ENCODE measurements at regions not wholly inside any gene's neighbourhood (a gene's known extent, or its start where the extent isn't known, plus 50 kb on each side); places are given as distances from the start of the nearest gene placed in this dataset.
"Not testable (repeated sequence)": the region's sequence is repeated elsewhere in the genome, so short reads cannot be mapped to it uniquely, and the experiment has no call there.

DNA sequence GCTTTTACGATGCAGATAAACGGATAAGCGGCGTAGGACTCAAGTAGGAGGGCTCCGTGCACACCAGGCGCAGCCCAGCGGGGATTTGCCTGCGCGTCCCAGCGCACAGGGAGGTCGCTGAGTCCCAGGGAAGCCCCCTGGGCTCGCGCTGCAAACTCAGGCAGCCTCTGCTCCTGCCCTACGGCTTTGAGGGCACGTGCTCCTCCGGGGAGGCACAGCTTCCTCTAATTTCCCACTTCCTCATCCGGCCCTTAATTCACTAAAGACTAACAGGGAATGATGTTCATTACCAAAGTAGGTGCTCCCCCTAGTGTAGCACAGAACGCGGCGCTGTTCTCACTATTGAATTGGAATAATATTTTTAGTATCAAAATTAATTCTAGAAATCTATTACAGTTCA lies 825.4 kb downstream of the KCNJ18 start:
- H3K36me3 Mint-ChIP-seq = no peaks in the 10 kb centered on the region
- no peaks in the 10 kb centered on the region for H3K9me3 Mint-ChIP-seq
- TF ChIP-seq, protein P1, sequence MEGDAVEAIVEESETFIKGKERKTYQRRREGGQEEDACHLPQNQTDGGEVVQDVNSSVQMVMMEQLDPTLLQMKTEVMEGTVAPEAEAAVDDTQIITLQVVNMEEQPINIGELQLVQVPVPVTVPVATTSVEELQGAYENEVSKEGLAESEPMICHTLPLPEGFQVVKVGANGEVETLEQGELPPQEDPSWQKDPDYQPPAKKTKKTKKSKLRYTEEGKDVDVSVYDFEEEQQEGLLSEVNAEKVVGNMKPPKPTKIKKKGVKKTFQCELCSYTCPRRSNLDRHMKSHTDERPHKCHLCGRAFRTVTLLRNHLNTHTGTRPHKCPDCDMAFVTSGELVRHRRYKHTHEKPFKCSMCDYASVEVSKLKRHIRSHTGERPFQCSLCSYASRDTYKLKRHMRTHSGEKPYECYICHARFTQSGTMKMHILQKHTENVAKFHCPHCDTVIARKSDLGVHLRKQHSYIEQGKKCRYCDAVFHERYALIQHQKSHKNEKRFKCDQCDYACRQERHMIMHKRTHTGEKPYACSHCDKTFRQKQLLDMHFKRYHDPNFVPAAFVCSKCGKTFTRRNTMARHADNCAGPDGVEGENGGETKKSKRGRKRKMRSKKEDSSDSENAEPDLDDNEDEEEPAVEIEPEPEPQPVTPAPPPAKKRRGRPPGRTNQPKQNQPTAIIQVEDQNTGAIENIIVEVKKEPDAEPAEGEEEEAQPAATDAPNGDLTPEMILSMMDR (conservative IDR thresholded peaks at IDR 0.05) = no peak
- no peaks in the 10 kb centered on the region for H3K27me3 Mint-ChIP-seq
- DNase-seq (ENCODE audit: extremely low spot score, unreplicated experiment) = no peak
- no peaks in the 10 kb centered on the region for H3K4me1 Mint-ChIP-seq (ENCODE audit: unreplicated experiment)
- no peak overlapping the region for H3K4me3 Mint-ChIP-seq
- no peak overlapping the region for H3K27ac Mint-ChIP-seq

DNA sequence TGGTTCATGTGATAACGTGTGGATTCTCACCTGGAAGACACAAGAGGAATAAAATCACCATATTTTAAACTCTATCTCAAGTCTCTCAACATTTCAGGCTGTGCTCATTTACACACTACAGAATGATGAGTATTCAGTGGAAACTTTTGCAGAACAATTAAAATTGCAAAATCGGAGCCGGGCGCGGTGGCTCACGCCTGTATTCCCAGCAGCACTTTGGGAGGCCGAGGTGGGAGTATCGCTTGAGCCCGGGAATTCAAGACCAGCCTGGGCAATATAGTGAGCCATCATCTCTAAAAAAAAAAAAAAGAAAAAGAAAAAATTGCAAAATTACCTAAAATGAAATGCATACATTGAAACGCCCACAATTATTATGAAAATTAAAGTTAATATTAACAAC lies 825.9 kb downstream of the KCNJ18 start:
- Mint-ChIP-seq H3K4me1 (ENCODE audit: unreplicated experiment) (no peaks in the 10 kb centered on the region), H3K27me3 (no peaks in the 10 kb centered on the region), H3K27ac (no peak overlapping the region), H3K36me3 (no peaks in the 10 kb centered on the region), H3K9me3 (no peaks in the 10 kb centered on the region), H3K4me3 (no peak overlapping the region)
- DNase-seq (ENCODE audit: extremely low spot score, unreplicated experiment) = no peak
- TF ChIP-seq, protein P1 (conservative IDR thresholded peaks at IDR 0.05) = no peak

DNA sequence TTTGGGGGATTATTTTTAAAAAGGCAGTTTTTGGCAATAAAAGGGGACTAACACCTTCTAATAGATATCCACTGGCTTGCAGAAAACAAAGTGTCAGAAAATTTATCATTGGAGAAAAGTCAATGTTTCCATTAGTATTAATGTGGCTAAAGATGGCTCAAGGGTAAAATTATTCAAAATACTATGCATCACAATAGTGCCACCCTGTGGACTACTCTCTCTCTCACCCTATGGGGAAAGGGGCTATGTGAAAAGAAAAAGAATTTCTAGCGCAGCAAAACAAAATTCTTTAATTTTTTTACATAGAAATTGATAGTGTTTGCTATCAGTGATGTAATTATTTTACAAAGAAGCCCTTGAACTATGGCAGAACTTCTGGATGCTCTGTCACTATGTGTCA lies 856.5 kb downstream of the KCNJ18 start:
- H3K36me3 Mint-ChIP-seq; H3K27me3 Mint-ChIP-seq; H3K27ac Mint-ChIP-seq; DNase-seq (ENCODE audit: extremely low spot score, unreplicated experiment); H3K9me3 Mint-ChIP-seq; H3K4me3 Mint-ChIP-seq; H3K4me1 Mint-ChIP-seq (ENCODE audit: unreplicated experiment): not testable (repeated sequence)

DNA sequence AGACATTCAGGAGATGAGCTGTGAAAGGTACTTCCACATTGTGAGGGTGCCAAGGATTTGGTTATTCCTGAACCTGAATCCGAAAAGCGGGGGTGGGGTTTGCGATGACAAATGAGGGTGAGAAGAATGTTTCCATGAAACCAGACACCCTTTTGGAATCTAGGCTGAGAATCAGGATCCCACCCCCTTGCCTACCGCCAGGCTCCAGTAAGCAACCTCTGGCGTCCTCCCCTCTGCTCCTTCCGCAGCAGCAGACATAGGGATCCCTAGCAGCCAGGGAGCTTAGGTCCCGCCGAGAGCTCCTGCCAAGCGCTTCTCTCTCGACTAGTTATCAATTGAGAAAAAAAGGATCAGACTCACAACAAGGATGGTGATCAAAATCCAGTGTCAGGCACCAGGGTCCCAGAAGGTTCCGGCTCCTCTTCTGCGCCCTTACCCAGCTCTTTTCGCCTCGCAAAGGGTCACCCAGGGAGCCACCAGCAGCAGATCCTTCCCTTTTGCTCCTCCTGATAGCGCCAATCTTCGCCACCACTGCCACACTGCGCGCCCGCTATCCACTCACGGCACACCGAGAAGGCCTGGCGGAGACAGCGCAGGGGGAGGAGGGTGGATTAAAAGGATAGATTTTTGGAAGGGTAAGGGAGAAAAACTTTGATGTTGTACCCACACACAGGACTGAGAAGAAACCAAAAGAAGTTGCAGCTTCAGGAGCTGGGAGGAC lies 859.5 kb downstream of the KCNJ18 start:
- not testable (repeated sequence) for H3K4me3 Mint-ChIP-seq; H3K27ac Mint-ChIP-seq; H3K27me3 Mint-ChIP-seq; H3K9me3 Mint-ChIP-seq; DNase-seq (ENCODE audit: extremely low spot score, unreplicated experiment); H3K4me1 Mint-ChIP-seq (ENCODE audit: unreplicated experiment); H3K36me3 Mint-ChIP-seq

DNA sequence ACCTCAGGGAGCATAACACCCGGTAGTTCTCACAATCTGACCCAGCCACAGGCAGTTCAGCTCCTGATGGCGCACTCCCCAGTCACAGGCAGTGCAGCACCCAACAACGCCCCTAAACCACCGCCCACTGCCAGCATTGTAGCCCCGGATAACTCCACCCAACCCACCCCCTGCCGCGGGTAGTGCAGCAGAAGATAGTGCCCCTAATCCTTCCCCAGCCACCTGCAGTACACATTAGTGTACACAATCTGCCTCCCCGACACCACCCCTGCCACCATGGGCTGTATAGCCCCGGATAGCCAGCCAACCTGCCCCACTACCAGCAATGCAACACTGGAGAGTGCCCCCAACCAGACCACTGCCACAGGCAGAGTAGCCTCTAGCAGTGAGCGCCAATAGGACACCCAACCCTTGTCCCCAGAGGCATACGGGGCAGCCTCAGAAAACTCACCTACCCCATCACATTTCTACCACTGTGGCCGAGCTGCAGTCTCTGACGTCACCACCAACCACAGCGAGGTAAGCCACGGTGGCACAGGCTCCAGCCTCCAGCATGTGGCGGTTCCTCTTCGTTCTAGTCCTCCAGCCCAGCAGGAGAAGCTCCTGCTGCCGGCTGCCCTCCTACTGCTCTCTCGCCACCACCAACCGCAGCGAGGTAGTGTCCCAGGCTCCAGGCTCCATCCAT lies 877.3 kb downstream of the KCNJ18 start:
- peaks cover 15% of the 10 kb centered on the region for H3K9me3 Mint-ChIP-seq
- no peaks in the 10 kb centered on the region for H3K36me3 Mint-ChIP-seq
- H3K27me3 Mint-ChIP-seq = no peaks in the 10 kb centered on the region
- TF ChIP-seq, protein P1 (conservative IDR thresholded peaks at IDR 0.05) = no peak
- no peak overlapping the region for H3K4me3 Mint-ChIP-seq
- no peak overlapping the region for H3K27ac Mint-ChIP-seq
- DNase-seq (ENCODE audit: extremely low spot score, unreplicated experiment) = no peak
- H3K4me1 Mint-ChIP-seq (ENCODE audit: unreplicated experiment) = no peaks in the 10 kb centered on the region

DNA sequence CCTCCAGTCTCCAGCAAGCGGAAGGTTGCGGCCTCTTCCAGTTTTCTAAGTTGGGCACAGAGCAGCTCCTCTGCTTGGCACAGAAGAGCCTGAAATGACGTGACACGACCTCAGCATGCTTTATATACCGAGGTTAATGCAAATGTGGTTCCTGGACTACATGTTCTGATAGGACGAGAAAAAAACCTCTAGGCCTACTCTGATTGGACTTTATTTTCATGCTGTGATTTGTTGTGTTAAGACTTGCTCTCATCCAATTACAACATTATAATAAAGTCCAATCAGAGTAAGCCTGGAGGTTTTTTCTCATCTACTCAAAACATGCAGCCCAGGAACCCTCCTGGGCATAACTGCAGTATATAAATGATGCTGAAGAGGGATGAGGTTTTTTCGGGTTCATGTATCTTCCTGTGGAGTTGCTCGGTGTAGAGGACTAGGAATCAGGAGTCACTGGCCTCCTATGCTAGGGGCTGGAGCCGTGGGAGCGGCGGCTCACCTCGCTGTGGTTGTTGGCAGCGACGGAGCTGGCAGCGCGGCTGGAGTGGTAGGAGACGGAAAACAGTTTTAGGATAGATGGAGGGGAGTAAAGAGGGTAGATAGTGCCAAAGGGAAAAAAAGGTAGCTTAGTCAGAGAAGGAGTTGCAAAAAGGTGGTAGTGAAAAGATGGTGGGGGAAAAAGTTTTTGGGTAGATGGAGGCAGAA lies 878.0 kb downstream of the KCNJ18 start:
- Mint-ChIP-seq H3K4me3 (no peak overlapping the region), H3K4me1 (ENCODE audit: unreplicated experiment) (no peaks in the 10 kb centered on the region), H3K27ac (no peak overlapping the region), H3K9me3 (peaks cover 15% of the 10 kb centered on the region), H3K36me3 (no peaks in the 10 kb centered on the region), H3K27me3 (no peaks in the 10 kb centered on the region)
- TF ChIP-seq, protein P1 (conservative IDR thresholded peaks at IDR 0.05) = no peak
- DNase-seq (ENCODE audit: extremely low spot score, unreplicated experiment) = no peak

Measured in type B pancreatic cell (in vitro differentiated cells).